ENCODE measurements at regions not wholly inside any gene's neighbourhood (a gene's known extent, or its start where the extent isn't known, plus 50 kb on each side); places are given as distances from the start of the nearest gene placed in this dataset.

DNA sequence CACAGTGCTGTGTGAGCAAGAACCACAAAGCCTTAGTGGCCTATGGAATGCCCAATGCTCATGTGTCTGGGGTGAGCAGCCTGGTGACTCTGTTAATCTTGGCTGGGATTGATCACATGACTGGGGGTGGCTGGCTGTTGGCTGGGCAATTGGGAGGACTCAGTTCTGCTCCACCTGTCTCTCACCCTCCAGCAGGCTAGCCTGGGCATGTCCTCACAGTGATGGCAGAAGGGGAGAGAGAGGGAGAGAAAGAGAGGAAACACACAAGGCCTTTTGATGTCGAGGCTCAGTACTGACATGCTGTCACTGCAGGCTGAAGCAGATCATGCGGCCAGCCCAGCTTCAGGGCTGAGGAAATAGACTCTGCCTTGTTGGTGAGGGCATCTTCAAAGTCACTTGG, 136.8 kb downstream of the TBX5 start:
- Histone ChIP-seq H3K4me1 (ENCODE audit: control insufficient read depth, extremely low read depth, insufficient read depth, low read length) (no peaks in the 10 kb centered on the region), H3K9me1 (replicated peaks; ENCODE audit: control insufficient read depth, extremely low read depth, insufficient read depth, low read length) (no peaks in the 10 kb centered on the region), H3K9me3 (replicated peaks; ENCODE audit: control insufficient read depth, insufficient read depth, low read length) (no peaks in the 10 kb centered on the region), H3K4me3 (replicated peaks in 1 of 3; ENCODE audit: insufficient read depth in 1 of 3, low read depth in 1 of 3, low read length in 3 of 3) (no peak overlapping the region), H3K27ac (ENCODE audit: insufficient read depth, low read depth, low read length) (no peak overlapping the region), H3K27me3 (ENCODE audit: control insufficient read depth in 2 of 2, insufficient read depth in 2 of 2, low read length in 2 of 2) (no peaks in the 10 kb centered on the region), H2AFZ (ENCODE audit: low read depth, low read length) (no peak overlapping the region), H3K36me3 (ENCODE audit: control insufficient read depth in 2 of 2, extremely low read depth in 1 of 2, insufficient read depth in 2 of 2, low read length in 2 of 2) (no peaks in the 10 kb centered on the region), H3K4me2 (ENCODE audit: insufficient read depth, low read length) (no peak overlapping the region), H3K9ac (replicated peaks; ENCODE audit: extremely low read depth, insufficient read depth, low read length) (no peak overlapping the region), H4K20me1 (replicated peaks; ENCODE audit: control insufficient read depth, extremely low read depth, insufficient read depth, low read length) (no peaks in the 10 kb centered on the region), H3K79me2 (ENCODE audit: control insufficient read depth, insufficient read depth, low read length) (no peaks in the 10 kb centered on the region)
- intact Hi-C loops (cut with micrococcal nuclease) (no loop called here), dilution Hi-C loops (cut with MboI; ENCODE audit: extremely low pct_ligation_motif_present, low sequenced_read_pairs) (no loop called here)
- no peak for DNase-seq (ENCODE audit: low read depth, low spot score)
- FAIRE-seq: no peak
- BruUV-seq (replicated peaks): no TSS peak
- CTCF ChIA-PET: no interaction called here
- TF ChIP-seq, protein P1, sequence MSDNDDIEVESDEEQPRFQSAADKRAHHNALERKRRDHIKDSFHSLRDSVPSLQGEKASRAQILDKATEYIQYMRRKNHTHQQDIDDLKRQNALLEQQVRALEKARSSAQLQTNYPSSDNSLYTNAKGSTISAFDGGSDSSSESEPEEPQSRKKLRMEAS (IDR thresholded peaks at IDR 0.05; ENCODE audit: insufficient read depth, insufficient read length): no peak
- TF ChIP-seq JUN (IDR thresholded peaks at IDR 0.05; ENCODE audit: borderline replicate concordance, insufficient read depth, insufficient read length, low read depth): no peak
- TF ChIP-seq POLR2A (IDR thresholded peaks at IDR 0.05; ENCODE audit: low read depth, low read length): no peak
- TF ChIP-seq FOS (IDR thresholded peaks at IDR 0.05; ENCODE audit: borderline replicate concordance, insufficient read depth, low read length): no peak
- TF ChIP-seq POLR2AphosphoS5 (IDR thresholded peaks at IDR 0.05; ENCODE audit: insufficient read depth, low read depth, low read length): no peak
- no peak for TF ChIP-seq GATA2 (IDR thresholded peaks at IDR 0.05; ENCODE audit: insufficient read depth, insufficient read length, low read depth, low read length)
- no peak for TF ChIP-seq MYC (IDR thresholded peaks at IDR 0.05; ENCODE audit: low read depth, low read length)
- TF ChIP-seq CTCF (IDR thresholded peaks at IDR 0.05; ENCODE audit: extremely low read depth in 1 of 2, insufficient read depth in 1 of 2, low read depth in 1 of 2, low read length in 2 of 2): no peak
- no peak for TF ChIP-seq EZH2 (IDR thresholded peaks at IDR 0.05; ENCODE audit: borderline replicate concordance, low read depth, low read length, severe bottlenecking)
- POLR2A ChIA-PET: no interaction called here

Measured in endothelial cell of umbilical vein (primary cell).